PC-3 (cell line): ENCODE measurements at regions not wholly inside any gene's neighbourhood (a gene's known extent, or its start where the extent isn't known, plus 50 kb on each side); places are given as distances from the start of the nearest gene placed in this dataset.

Experiments used
- EZH2 ChIP-seq: fragments of 300-600 bp; sonication (generic); IDR thresholded peaks from one replicate; pipeline ENCODE4 v1.6.1; 2017; ENCODE audit warnings: antibody characterized with exemption, mild to moderate bottlenecking, low read length; ENCODE audit not compliant: unreplicated experiment
- EZH2phosphoT487 ChIP-seq: fragments of 300-600 bp; sonication (generic); IDR thresholded peaks from 2 replicates; pipeline ENCODE4 v1.6.1; 2018; ENCODE audit warnings: mild to moderate bottlenecking, antibody characterized with exemption, low read length, borderline replicate concordance
- TF ChIP-seq, protein P1 (sequence below): fragments of 300-600 bp; sonication (generic); conservative IDR thresholded peaks from 2 replicates; pipeline ENCODE4 v1.5.1; 2017; ENCODE audit warnings: antibody characterized with exemption, low read depth, mild to moderate bottlenecking, low read length

DNA sequence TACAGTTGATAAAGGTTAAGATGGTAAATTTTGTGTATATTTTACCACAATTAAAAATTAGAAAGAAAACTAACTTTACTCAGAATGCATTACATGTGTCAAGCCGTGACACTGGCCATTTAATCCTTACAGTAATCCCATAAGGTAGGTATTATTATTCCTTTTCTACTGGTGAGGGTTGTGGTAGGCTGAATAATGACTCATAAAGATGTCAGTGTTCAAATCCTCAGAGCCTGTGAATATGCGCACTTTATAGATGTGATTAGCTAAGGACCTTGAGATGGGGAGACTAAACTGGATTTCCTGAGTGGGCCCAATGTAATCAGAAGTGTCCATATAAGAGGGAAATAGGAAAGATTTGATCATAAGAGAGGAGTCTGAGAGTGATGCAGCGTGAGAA is 288.1 kb downstream of the TMEM167A start:
- no peak for TF ChIP-seq EZH2
- TF ChIP-seq EZH2phosphoT487, result no peak
- TF ChIP-seq, protein P1, sequence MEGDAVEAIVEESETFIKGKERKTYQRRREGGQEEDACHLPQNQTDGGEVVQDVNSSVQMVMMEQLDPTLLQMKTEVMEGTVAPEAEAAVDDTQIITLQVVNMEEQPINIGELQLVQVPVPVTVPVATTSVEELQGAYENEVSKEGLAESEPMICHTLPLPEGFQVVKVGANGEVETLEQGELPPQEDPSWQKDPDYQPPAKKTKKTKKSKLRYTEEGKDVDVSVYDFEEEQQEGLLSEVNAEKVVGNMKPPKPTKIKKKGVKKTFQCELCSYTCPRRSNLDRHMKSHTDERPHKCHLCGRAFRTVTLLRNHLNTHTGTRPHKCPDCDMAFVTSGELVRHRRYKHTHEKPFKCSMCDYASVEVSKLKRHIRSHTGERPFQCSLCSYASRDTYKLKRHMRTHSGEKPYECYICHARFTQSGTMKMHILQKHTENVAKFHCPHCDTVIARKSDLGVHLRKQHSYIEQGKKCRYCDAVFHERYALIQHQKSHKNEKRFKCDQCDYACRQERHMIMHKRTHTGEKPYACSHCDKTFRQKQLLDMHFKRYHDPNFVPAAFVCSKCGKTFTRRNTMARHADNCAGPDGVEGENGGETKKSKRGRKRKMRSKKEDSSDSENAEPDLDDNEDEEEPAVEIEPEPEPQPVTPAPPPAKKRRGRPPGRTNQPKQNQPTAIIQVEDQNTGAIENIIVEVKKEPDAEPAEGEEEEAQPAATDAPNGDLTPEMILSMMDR, result no peak
